ES-I3 (cell line): ENCODE measurements at regions not wholly inside any gene's neighbourhood (a gene's known extent, or its start where the extent isn't known, plus 50 kb on each side); places are given as distances from the start of the nearest gene placed in this dataset.
"Not testable (repeated sequence)": the region's sequence is repeated elsewhere in the genome, so short reads cannot be mapped to it uniquely, and the experiment has no call there.

Source experiments
- H3K36me3 ChIP-seq: 2 replicates; pipeline ENCODE4 v1.6.1; 2013; ENCODE audit warnings: mild to moderate bottlenecking, low read length, control low read depth, moderate library complexity; ENCODE audit not compliant: insufficient read depth
- H3K4me1 ChIP-seq: 2 replicates; pipeline ENCODE4 v1.6.1; 2013; ENCODE audit warnings: mild to moderate bottlenecking, control low read depth, low read length; ENCODE audit not compliant: insufficient read depth
- H3K9ac ChIP-seq: 2 replicates; pipeline ENCODE4 v1.6.1; 2013; ENCODE audit warnings: low read depth, mild to moderate bottlenecking, low read length, moderate library complexity
- H3K9me3 ChIP-seq: 2 replicates; pipeline ENCODE4 v1.6.1; 2013; ENCODE audit warnings: mild to moderate bottlenecking, low read length, moderate library complexity; ENCODE audit not compliant: control insufficient read depth, insufficient read depth

GRCh38 chr18:29873211-29873610 lies 1169.3 kb downstream of the DSC3 start:
- no peaks in the 10 kb centered on the region for H3K36me3 ChIP-seq
- no peaks in the 10 kb centered on the region for H3K4me1 ChIP-seq
- H3K9me3 ChIP-seq: peaks cover 10% of the 10 kb centered on the region; the same call in 1 of the 2 replicates
- no peak overlapping the region for H3K9ac ChIP-seq

GRCh38 chr18:29871246-29871645 lies 1171.3 kb downstream of the DSC3 start:
- 0 out of 2 replicates have a peak, but pooled peaks cover 6% of the 10 kb centered on the region for H3K9me3 ChIP-seq
- H3K4me1 ChIP-seq: no peaks in the 10 kb centered on the region
- no peak overlapping the region for H3K9ac ChIP-seq
- H3K36me3 ChIP-seq: no peaks in the 10 kb centered on the region

GRCh38 chr18:29862824-29863223 lies 1179.7 kb downstream of the DSC3 start:
- H3K36me3 ChIP-seq: no peaks in the 10 kb centered on the region
- H3K9me3 ChIP-seq: no peaks in the 10 kb centered on the region
- H3K9ac ChIP-seq: no peak overlapping the region
- peaks cover 4% of the 10 kb centered on the region; the same call in 1 of the 2 replicates for H3K4me1 ChIP-seq

GRCh38 chr18:29855637-29856036 lies 1186.9 kb downstream of the DSC3 start:
- no peaks in the 10 kb centered on the region for H3K4me1 ChIP-seq
- H3K9ac ChIP-seq: no peak overlapping the region
- H3K9me3 ChIP-seq: no peaks in the 10 kb centered on the region
- H3K36me3 ChIP-seq: no peaks in the 10 kb centered on the region

GRCh38 chr18:29853126-29853525 lies 1189.4 kb downstream of the DSC3 start:
- Histone ChIP-seq H3K9ac (no peak overlapping the region), H3K9me3 (no peaks in the 10 kb centered on the region), H3K36me3 (no peaks in the 10 kb centered on the region), H3K4me1 (no peaks in the 10 kb centered on the region)

GRCh38 chr18:29849144-29849543 lies 1193.4 kb downstream of the DSC3 start:
- Histone ChIP-seq H3K9ac (no peak overlapping the region), H3K9me3 (no peaks in the 10 kb centered on the region), H3K4me1 (no peaks in the 10 kb centered on the region), H3K36me3 (no peaks in the 10 kb centered on the region)

- Histone ChIP-seq H3K4me1 (no peaks in the 10 kb centered on the region), H3K9ac (no peak overlapping the region), H3K9me3 (peaks cover 4% of the 10 kb centered on the region; the same call in 1 of the 2 replicates), H3K36me3 (no peaks in the 10 kb centered on the region)
Observed at GRCh38 chr18:29841631-29842030, 1200.9 kb downstream of the DSC3 start.

GRCh38 chr18:29840089-29840488 lies 1202.5 kb downstream of the DSC3 start:
- H3K4me1 ChIP-seq: peaks cover 4% of the 10 kb centered on the region; the same call in 1 of the 2 replicates
- no peak overlapping the region for H3K9ac ChIP-seq
- peaks cover 4% of the 10 kb centered on the region; the same call in 1 of the 2 replicates for H3K9me3 ChIP-seq
- H3K36me3 ChIP-seq: no peaks in the 10 kb centered on the region

GRCh38 chr18:29838961-29839360 lies 1203.6 kb downstream of the DSC3 start:
- H3K9ac ChIP-seq, H3K9me3 ChIP-seq, H3K4me1 ChIP-seq, H3K36me3 ChIP-seq: not testable (repeated sequence)

GRCh38 chr18:29838556-29838955 lies 1204.0 kb downstream of the DSC3 start:
- peaks cover 4% of the 10 kb centered on the region; the same call in 1 of the 2 replicates for H3K9me3 ChIP-seq
- H3K4me1 ChIP-seq: peaks cover 6% of the 10 kb centered on the region; the same call in 1 of the 2 replicates

GRCh38 chr18:29823671-29824070 lies 1218.9 kb downstream of the DSC3 start:
- Histone ChIP-seq H3K9me3 (no peaks in the 10 kb centered on the region), H3K9ac (no peak overlapping the region), H3K4me1 (no peaks in the 10 kb centered on the region), H3K36me3 (no peaks in the 10 kb centered on the region)

More at GRCh38 chr18:29838556-29838955, 1204.0 kb downstream of the DSC3 start:
- Histone ChIP-seq H3K9ac (no peak overlapping the region), H3K36me3 (no peaks in the 10 kb centered on the region)

- Histone ChIP-seq H3K36me3 (no peaks in the 10 kb centered on the region), H3K9me3 (no peaks in the 10 kb centered on the region), H3K9ac (no peak overlapping the region), H3K4me1 (no peaks in the 10 kb centered on the region)
Observed at GRCh38 chr18:29821544-29821943, 1221.0 kb downstream of the DSC3 start.

- H3K4me1 ChIP-seq: no peaks in the 10 kb centered on the region
- H3K9me3 ChIP-seq: no peaks in the 10 kb centered on the region
- no peak overlapping the region for H3K9ac ChIP-seq
- no peaks in the 10 kb centered on the region for H3K36me3 ChIP-seq
Observed at GRCh38 chr18:29811519-29811918, 1231.0 kb downstream of the DSC3 start.

- no peak overlapping the region for H3K9ac ChIP-seq
- H3K36me3 ChIP-seq: no peaks in the 10 kb centered on the region
- no peaks in the 10 kb centered on the region; the same call in 1 of the 2 replicates for H3K4me1 ChIP-seq
- H3K9me3 ChIP-seq: no peaks in the 10 kb centered on the region
Observed at GRCh38 chr18:29780816-29781215, 1261.7 kb downstream of the DSC3 start.

- H3K4me1 ChIP-seq: no peaks in the 10 kb centered on the region; the same call in 1 of the 2 replicates
- no peaks in the 10 kb centered on the region for H3K9me3 ChIP-seq
- no peaks in the 10 kb centered on the region for H3K36me3 ChIP-seq
- H3K9ac ChIP-seq: no peak overlapping the region
Observed at GRCh38 chr18:29779096-29779495, 1263.4 kb downstream of the DSC3 start.

- Histone ChIP-seq H3K4me1 (no peaks in the 10 kb centered on the region), H3K9me3 (no peaks in the 10 kb centered on the region), H3K36me3 (no peaks in the 10 kb centered on the region), H3K9ac (no peak overlapping the region)
Observed at GRCh38 chr18:29753379-29753778, 1289.2 kb downstream of the DSC3 start.
